ENCODE measurements at regions not wholly inside any gene's neighbourhood (a gene's known extent, or its start where the extent isn't known, plus 50 kb on each side); places are given as distances from the start of the nearest gene placed in this dataset.
"Not testable (repeated sequence)": the region's sequence is repeated elsewhere in the genome, so short reads cannot be mapped to it uniquely, and the experiment has no call there.

- no peak for DNase-seq (ENCODE audit: low read depth in 2 of 2)
Measured at GRCh38 chr5:130836729-130837649, 328.1 kb downstream of the HINT1 start.

- DNase-seq (ENCODE audit: low read depth in 2 of 2), result not testable (repeated sequence)
Measured at GRCh38 chr5:130817598-130818384, 347.3 kb downstream of the HINT1 start.

GRCh38 chr5:130815246-130815645, 349.8 kb downstream of the HINT1 start:
- no peak for DNase-seq (ENCODE audit: low read depth in 2 of 2)

GRCh38 chr5:130808691-130809090, 356.4 kb downstream of the HINT1 start:
- no peak for DNase-seq (ENCODE audit: low read depth in 2 of 2)

- no peak for DNase-seq (ENCODE audit: low read depth in 2 of 2)
Measured at GRCh38 chr5:130805648-130806047, 359.4 kb downstream of the HINT1 start.

- DNase-seq (ENCODE audit: low read depth in 2 of 2), result no peak
Measured at GRCh38 chr5:130805036-130805435, 360.0 kb downstream of the HINT1 start.

GRCh38 chr5:130801963-130802362, 363.1 kb downstream of the HINT1 start:
- DNase-seq (ENCODE audit: low read depth in 2 of 2), result no peak

- no peak for DNase-seq (ENCODE audit: low read depth in 2 of 2)
Measured at GRCh38 chr5:130799015-130799414, 366.0 kb downstream of the HINT1 start.

- DNase-seq (ENCODE audit: low read depth in 2 of 2), result no peak
Measured at GRCh38 chr5:130797303-130797702, 367.8 kb downstream of the HINT1 start.

- no peak for DNase-seq (ENCODE audit: low read depth in 2 of 2)
Measured at GRCh38 chr5:130796902-130797301, 368.2 kb downstream of the HINT1 start.

GRCh38 chr5:130796032-130796431, 369.0 kb downstream of the HINT1 start:
- DNase-seq (ENCODE audit: low read depth in 2 of 2), result no peak

GRCh38 chr5:130795037-130795436, 370.0 kb downstream of the HINT1 start:
- no peak for DNase-seq (ENCODE audit: low read depth in 2 of 2)

GRCh38 chr5:130777794-130778193, 387.3 kb downstream of the HINT1 start:
- no peak for DNase-seq (ENCODE audit: low read depth in 2 of 2)

- DNase-seq (ENCODE audit: low read depth in 2 of 2), result no peak
Measured at GRCh38 chr5:130773813-130774212, 391.2 kb downstream of the HINT1 start.

GRCh38 chr5:130762031-130762430, 403.0 kb downstream of the HINT1 start:
- DNase-seq (ENCODE audit: low read depth in 2 of 2), result no peak

- no peak for DNase-seq (ENCODE audit: low read depth in 2 of 2)
Measured at GRCh38 chr5:130759061-130759460, 406.0 kb downstream of the HINT1 start.

- DNase-seq (ENCODE audit: low read depth in 2 of 2), result no peak
Measured at GRCh38 chr5:130747556-130747955, 417.5 kb downstream of the HINT1 start.

GRCh38 chr5:130746641-130747040, 418.4 kb downstream of the HINT1 start:
- not testable (repeated sequence) for DNase-seq (ENCODE audit: low read depth in 2 of 2)

- DNase-seq (ENCODE audit: low read depth in 2 of 2), result no peak
Measured at GRCh38 chr5:130743092-130743491, 422.0 kb downstream of the HINT1 start.

- no peak for DNase-seq (ENCODE audit: low read depth in 2 of 2)
Measured at GRCh38 chr5:130740047-130740569, 424.9 kb downstream of the HINT1 start.

GRCh38 chr5:130731839-130732238, 433.2 kb downstream of the HINT1 start:
- no peak for DNase-seq (ENCODE audit: low read depth in 2 of 2)

- no peak for DNase-seq (ENCODE audit: low read depth in 2 of 2)
Measured at GRCh38 chr5:130729541-130729940, 435.5 kb downstream of the HINT1 start.

- no peak for DNase-seq (ENCODE audit: low read depth in 2 of 2)
Measured at GRCh38 chr5:130727830-130728229, 437.2 kb downstream of the HINT1 start.

All from stimulated activated CD8-positive, alpha-beta memory T cell treated with anti-CD3 and anti-CD28 coated beads, Interleukin-15, amount 100 ng/mL, for 4 hours (primary cell).